A549 (cell line): ENCODE measurements at regions not wholly inside any gene's neighbourhood (a gene's known extent, or its start where the extent isn't known, plus 50 kb on each side); places are given as distances from the start of the nearest gene placed in this dataset.

Experiments used
- ATAC-seq, 2 experiments: fragments of 200-7000 bp in 1 of 2; fragments of >200 bp in 1 of 2; cut with Nextera tagmentation in 1 of 2; cut with Tn5 transposase in 1 of 2; 3 replicates each; pipeline versions ENCODE4 v1.8.0 to v1.9.1; 2018 to 2020; ENCODE audit warnings: mild to moderate bottlenecking in 1 of 2, moderate library complexity in 1 of 2
- CTCF ChIA-PET: fragments of 300-600 bp; sonication (Branson Sonifier 250); formaldehyde crosslinking; extraction: SDS; loops from one replicate; lab custom pipeline; 2021; ENCODE audit warnings: antibody characterized with exemption, inconsistent platforms; lab: Yijun Ruan, JAX
- POLR2A ChIA-PET: fragments of 350-600 bp; formaldehyde crosslinking; extraction: SDS; loops from one replicate; lab custom pipeline; 2021; ENCODE audit warnings: antibody characterized with exemption, inconsistent platforms; lab: Yijun Ruan, JAX
- DNase-seq, 2 experiments: peaks; one replicate each; pipeline versions ENCODE4 v3.0.0 to v3.0.0-alpha.2; 2011 to 2016; ENCODE audit warnings: low read depth in 1 of 2, low spot score in 1 of 2
- FAIRE-seq: peaks from 2 replicates; lab custom pipeline; 2011; peaks lifted over from hg19 to GRCh38; lab: Jason Lieb, UNC
- H3K27ac ChIP-seq, 2 experiments: fragments of >200 bp; sonication (Bioruptor Twin); formaldehyde crosslinking; 3 replicates each; pipeline ENCODE4 v1.5.1; 2016 to 2017
- H3K4me1 ChIP-seq: fragments of >200 bp; sonication (Bioruptor Twin); formaldehyde crosslinking; 3 replicates; pipeline ENCODE4 v1.6.1; 2016
- H3K4me2 ChIP-seq: fragments of >200 bp; sonication (Bioruptor Twin); formaldehyde crosslinking; 3 replicates; pipeline ENCODE4 v1.6.1; 2016
- H3K4me3 ChIP-seq: fragments of >200 bp; sonication (Bioruptor Twin); formaldehyde crosslinking; 3 replicates; pipeline ENCODE4 v1.5.1; 2016
- H3K9me3 ChIP-seq: fragments of >200 bp; sonication (Bioruptor Twin); formaldehyde crosslinking; 3 replicates; pipeline ENCODE4 v1.6.1; 2016
- BCL3 ChIP-seq: fragments of >200 bp; sonication (Bioruptor Twin); formaldehyde crosslinking; IDR thresholded peaks from 3 replicates; pipeline ENCODE4 v1.6.1; 2016
- BHLHE40 ChIP-seq: IDR thresholded peaks from 2 replicates; pipeline ENCODE4 v1.6.1; 2012; ENCODE audit warnings: low read depth, low read length, inconsistent platforms
- CBX2 ChIP-seq: fragments of 200-600 bp; sonication (generic); IDR thresholded peaks from 2 replicates; pipeline ENCODE4 v1.6.1; 2016; ENCODE audit warnings: low read depth, mild to moderate bottlenecking, borderline replicate concordance
- CHD2 ChIP-seq: fragments of 150-350 bp; IDR thresholded peaks from 2 replicates; pipeline ENCODE4 v1.6.1; 2014; ENCODE audit warnings: low read length; ENCODE audit not compliant: partially characterized antibody
- CHD4 ChIP-seq: fragments of 200-600 bp; sonication (generic); IDR thresholded peaks from 2 replicates; pipeline ENCODE4 v1.6.1; 2016; ENCODE audit warnings: antibody characterized with exemption, mild to moderate bottlenecking, borderline replicate concordance
- EHMT2 ChIP-seq: fragments of 200-600 bp; sonication (generic); IDR thresholded peaks from 2 replicates; pipeline ENCODE4 v1.6.1; 2016; ENCODE audit warnings: antibody characterized with exemption, low read depth, mild to moderate bottlenecking, moderate library complexity
- ELK1 ChIP-seq: fragments of 150-350 bp; IDR thresholded peaks from 2 replicates; pipeline ENCODE4 v1.6.1; 2014; ENCODE audit warnings: low read depth, mild to moderate bottlenecking, low read length
- ESRRA ChIP-seq: fragments of 150-350 bp; IDR thresholded peaks from 2 replicates; pipeline ENCODE4 v1.6.1; 2014; ENCODE audit warnings: mild to moderate bottlenecking, low read length, borderline replicate concordance
- FOSB ChIP-seq: fragments of 250-450 bp; sonication (Bioruptor Pico); IDR thresholded peaks from 2 replicates; pipeline ENCODE4 v1.5.0; 2020; ENCODE audit warnings: mild to moderate bottlenecking, moderate library complexity
- FOSL2 ChIP-seq, 2 experiments: fragments of 450-650 bp in 1 of 2; fragments of >200 bp in 1 of 2; sonication (Bioruptor Twin) in 1 of 2; formaldehyde crosslinking; IDR thresholded peaks; 2 replicates each; pipeline versions ENCODE4 v1.5.0 to v1.6.1; 2016 to 2020; ENCODE audit warnings: mild to moderate bottlenecking in 1 of 2, moderate library complexity in 1 of 2
- FOXS1 ChIP-seq: fragments of 250-450 bp; sonication (Bioruptor Pico); IDR thresholded peaks from 2 replicates; pipeline ENCODE4 v1.5.0; 2020; ENCODE audit warnings: mild to moderate bottlenecking, moderate library complexity
- HDAC2 ChIP-seq: fragments of 200-600 bp; sonication (generic); IDR thresholded peaks from 2 replicates; pipeline ENCODE4 v1.6.1; 2016
- HOXA7 ChIP-seq: fragments of 250-450 bp; sonication (Bioruptor Pico); IDR thresholded peaks from 2 replicates; pipeline ENCODE4 v1.5.0; 2020; ENCODE audit warnings: mild to moderate bottlenecking, moderate library complexity
- HOXB13 ChIP-seq: fragments of 250-450 bp; sonication (Bioruptor Pico); IDR thresholded peaks from 2 replicates; pipeline ENCODE4 v1.5.0; 2020; ENCODE audit warnings: low read depth, mild to moderate bottlenecking, moderate library complexity
- HOXB5 ChIP-seq: fragments of 250-450 bp; sonication (Bioruptor Pico); IDR thresholded peaks from 2 replicates; pipeline ENCODE4 v1.5.0; 2020; ENCODE audit warnings: mild to moderate bottlenecking, moderate library complexity
- KDM5A ChIP-seq: fragments of 200-600 bp; sonication (generic); IDR thresholded peaks from 2 replicates; pipeline ENCODE4 v1.6.1; 2016; ENCODE audit warnings: antibody characterized with exemption, mild to moderate bottlenecking
- MAFK ChIP-seq: fragments of 450-650 bp; IDR thresholded peaks from 2 replicates; pipeline ENCODE4 v1.6.1; 2014; ENCODE audit not compliant: partially characterized antibody
- NPAS2 ChIP-seq: fragments of 250-450 bp; sonication (Bioruptor Pico); IDR thresholded peaks from 2 replicates; pipeline ENCODE4 v1.8.0; 2022; ENCODE audit warnings: mild to moderate bottlenecking, moderate library complexity, borderline replicate concordance
- POLR2A ChIP-seq: IDR thresholded peaks from 2 replicates; pipeline ENCODE4 v1.6.1; 2012; ENCODE audit warnings: mild to moderate bottlenecking, low read length
- POLR2AphosphoS2 ChIP-seq: conservative IDR thresholded peaks from 2 replicates; pipeline ENCODE4 v1.6.1; 2012; ENCODE audit warnings: low read length, improper control_type of control experiment, inconsistent platforms
- RARB ChIP-seq: fragments of 250-450 bp; sonication (Bioruptor Pico); IDR thresholded peaks from 2 replicates; pipeline ENCODE4 v1.8.0; 2021; ENCODE audit warnings: mild to moderate bottlenecking, moderate library complexity
- SMC3 ChIP-seq: fragments of >200 bp; sonication (Bioruptor Twin); formaldehyde crosslinking; IDR thresholded peaks from 3 replicates; pipeline ENCODE4 v1.6.1; 2018; ENCODE audit warnings: inconsistent platforms
- SREBF2 ChIP-seq: fragments of 450-650 bp; IDR thresholded peaks from 2 replicates; pipeline ENCODE4 v1.6.1; 2014; ENCODE audit warnings: mild to moderate bottlenecking, moderate library complexity
- TFCP2L1 ChIP-seq: fragments of 250-450 bp; sonication (Bioruptor Pico); IDR thresholded peaks from 2 replicates; pipeline ENCODE4 v1.5.0; 2021; ENCODE audit warnings: mild to moderate bottlenecking
- TP53 ChIP-seq: fragments of 250-450 bp; sonication (Bioruptor Pico); IDR thresholded peaks from 2 replicates; pipeline ENCODE4 v1.5.0; 2021; ENCODE audit warnings: mild to moderate bottlenecking, moderate library complexity
- WGBS: methylation state at CpG from one replicate; pipeline ENCODE4 v1.1.6; 2017; ENCODE audit errors: missing lambda C conversion rate; 5-methylcytosine and 5-hydroxymethylcytosine counted together
- TF ChIP-seq, protein P1 (sequence below): fragments of >200 bp; sonication (Bioruptor Twin); formaldehyde crosslinking; IDR thresholded peaks from 3 replicates; pipeline ENCODE4 v1.5.1; 2016
- TF ChIP-seq, protein P2 (sequence below): fragments of >200 bp; sonication (Bioruptor Twin); formaldehyde crosslinking; IDR thresholded peaks from 2 replicates; pipeline ENCODE4 v1.6.1; 2016

GRCh38 chr10:116006508-116006907, 266.5 kb downstream of the GFRA1 start:
- DNase-seq: no peak
- no peak overlapping the region for H3K27ac ChIP-seq
- TF ChIP-seq NPAS2 (CRISPR knock-in tag): no peak
- TF ChIP-seq CHD4: no peak
- no peak for TF ChIP-seq CBX2
- no peak for TF ChIP-seq KDM5A
- no peak for TF ChIP-seq HOXA7
- TF ChIP-seq RARB (CRISPR knock-in tag): no peak
- no peak for TF ChIP-seq EHMT2
- TF ChIP-seq POLR2A: no peak
- TF ChIP-seq CHD2: no peak
- TF ChIP-seq BCL3: no peak
- TF ChIP-seq FOSB (CRISPR knock-in tag): no peak
- no peak for TF ChIP-seq FOXS1
- no peak for TF ChIP-seq POLR2AphosphoS2
- TF ChIP-seq TFCP2L1 (CRISPR knock-in tag): no peak
- TF ChIP-seq FOSL2 (IDR thresholded peaks at IDR 0.05): no peak
- no peak for TF ChIP-seq FOSL2 (CRISPR knock-in tag; IDR thresholded peaks at IDR 0.05)
- no peak for TF ChIP-seq TP53 (CRISPR knock-in tag)
- no peaks in the 10 kb centered on the region for H3K4me1 ChIP-seq
- no peaks in the 10 kb centered on the region for H3K9me3 ChIP-seq
- H3K4me2 ChIP-seq: no peak overlapping the region
- ChIA-PET CTCF (interaction anchor here (1.3 kb wide), 1 partner anchor 10 kb away, joined by 3 read pairs; no protein-coding TSS in a partner anchor), POLR2A (no interaction called here)
- H3K4me3 ChIP-seq: no peak overlapping the region
- no peak for ATAC-seq
- FAIRE-seq: no peak

DNA sequence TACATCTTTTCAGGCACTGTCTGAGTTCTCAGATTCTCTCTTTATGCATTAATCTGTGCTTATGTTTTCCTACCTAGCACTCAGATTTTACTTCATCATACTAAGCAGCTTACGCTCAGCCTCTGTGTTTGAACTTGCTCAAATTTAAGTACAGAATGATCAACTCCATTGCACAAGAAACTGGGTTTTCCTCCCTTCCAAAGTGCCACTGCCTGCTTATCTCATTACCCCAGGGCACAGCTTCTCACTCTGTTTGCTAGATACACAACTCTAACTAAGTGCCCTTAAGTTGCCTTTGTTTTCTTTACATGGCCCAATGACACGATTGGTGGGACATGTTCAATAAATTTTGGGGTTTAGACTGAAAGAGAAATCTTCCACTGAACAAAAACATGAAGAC, 267.7 kb downstream of the GFRA1 start:
- Histone ChIP-seq H3K4me3 (no peak overlapping the region), H3K9me3 (no peaks in the 10 kb centered on the region)
- POLR2A ChIA-PET: no interaction called here
- no peak for ATAC-seq
- WGBS: 48% methylated on average over 2 of the region's 2 CpGs
- no peak for TF ChIP-seq FOXS1
- TF ChIP-seq HOXB13 (CRISPR knock-in tag): no peak
- no peak for TF ChIP-seq CHD2
- TF ChIP-seq HDAC2: no peak
- no peak for TF ChIP-seq HOXB5
- TF ChIP-seq BHLHE40: no peak
- TF ChIP-seq, all 56 proteins: peak for 0
- Histone ChIP-seq H3K27ac (no peak overlapping the region), H3K4me1 (no peaks in the 10 kb centered on the region), H3K4me2 (no peak overlapping the region)
- CTCF ChIA-PET: interaction anchor here (1.1 kb wide), 1 partner anchor 11 kb away, joined by 3 read pairs; no protein-coding TSS in a partner anchor
- no peak for DNase-seq
- no peak for FAIRE-seq

DNA sequence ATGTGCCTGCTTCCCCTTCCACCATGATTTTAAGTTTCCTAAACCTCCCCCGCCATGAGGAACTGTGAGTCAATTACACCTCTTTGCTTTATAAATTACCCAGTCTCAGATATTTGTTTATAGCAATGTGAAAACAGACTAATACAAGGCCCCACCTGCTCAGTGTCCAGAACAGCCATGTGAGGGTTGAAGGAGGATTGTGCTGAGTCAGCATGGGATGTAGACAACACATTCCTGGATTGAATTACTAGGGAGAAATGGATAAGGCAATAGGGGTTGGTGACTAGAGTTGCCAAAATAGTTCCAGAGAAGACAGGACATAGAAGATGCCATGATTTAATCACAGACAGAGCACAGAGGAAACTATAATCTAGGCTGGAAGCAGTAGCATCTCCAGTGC, 270.3 kb downstream of the GFRA1 start:
- 86% methylated on average over 1 of the region's 1 CpG for WGBS
- no peaks in the 10 kb centered on the region for H3K4me1 ChIP-seq
- H3K27ac ChIP-seq: no peak overlapping the region
- no peaks in the 10 kb centered on the region for H3K9me3 ChIP-seq
- DNase-seq: no peak
- TF ChIP-seq MAFK (peak; percentile 96), FOSL2 (IDR thresholded peaks at IDR 0.05) (no peak), FOSL2 (CRISPR knock-in tag; IDR thresholded peaks at IDR 0.05) (no peak)
- TF ChIP-seq, all 56 proteins: peak for 1
- CTCF ChIA-PET: no interaction called here
- no peak for ATAC-seq
- no peak overlapping the region for H3K4me2 ChIP-seq
- POLR2A ChIA-PET: no interaction called here
- H3K4me3 ChIP-seq: no peak overlapping the region
- no peak for FAIRE-seq

GRCh38 chr10:116001976-116002375, 271.0 kb downstream of the GFRA1 start:
- POLR2A ChIA-PET: no interaction called here
- Histone ChIP-seq H3K4me1 (no peaks in the 10 kb centered on the region), H3K4me2 (no peak overlapping the region), H3K27ac (no peak overlapping the region), H3K4me3 (no peak overlapping the region), H3K9me3 (no peaks in the 10 kb centered on the region)
- ATAC-seq (no peak), FAIRE-seq (no peak), DNase-seq (no peak)
- TF ChIP-seq ELK1 (no peak), MAFK (no peak), SMC3 (no peak), BCL3 (no peak), HDAC2 (no peak), EHMT2 (no peak), TP53 (CRISPR knock-in tag) (no peak), ESRRA (no peak), SREBF2 (no peak), BHLHE40 (no peak)
- TF ChIP-seq, protein P1, sequence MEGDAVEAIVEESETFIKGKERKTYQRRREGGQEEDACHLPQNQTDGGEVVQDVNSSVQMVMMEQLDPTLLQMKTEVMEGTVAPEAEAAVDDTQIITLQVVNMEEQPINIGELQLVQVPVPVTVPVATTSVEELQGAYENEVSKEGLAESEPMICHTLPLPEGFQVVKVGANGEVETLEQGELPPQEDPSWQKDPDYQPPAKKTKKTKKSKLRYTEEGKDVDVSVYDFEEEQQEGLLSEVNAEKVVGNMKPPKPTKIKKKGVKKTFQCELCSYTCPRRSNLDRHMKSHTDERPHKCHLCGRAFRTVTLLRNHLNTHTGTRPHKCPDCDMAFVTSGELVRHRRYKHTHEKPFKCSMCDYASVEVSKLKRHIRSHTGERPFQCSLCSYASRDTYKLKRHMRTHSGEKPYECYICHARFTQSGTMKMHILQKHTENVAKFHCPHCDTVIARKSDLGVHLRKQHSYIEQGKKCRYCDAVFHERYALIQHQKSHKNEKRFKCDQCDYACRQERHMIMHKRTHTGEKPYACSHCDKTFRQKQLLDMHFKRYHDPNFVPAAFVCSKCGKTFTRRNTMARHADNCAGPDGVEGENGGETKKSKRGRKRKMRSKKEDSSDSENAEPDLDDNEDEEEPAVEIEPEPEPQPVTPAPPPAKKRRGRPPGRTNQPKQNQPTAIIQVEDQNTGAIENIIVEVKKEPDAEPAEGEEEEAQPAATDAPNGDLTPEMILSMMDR: no peak
- TF ChIP-seq, protein P2, sequence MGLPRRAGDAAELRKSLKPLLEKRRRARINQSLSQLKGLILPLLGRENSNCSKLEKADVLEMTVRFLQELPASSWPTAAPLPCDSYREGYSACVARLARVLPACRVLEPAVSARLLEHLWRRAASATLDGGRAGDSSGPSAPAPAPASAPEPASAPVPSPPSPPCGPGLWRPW: no peak
- 45% methylated on average over 4 of the region's 4 CpGs for WGBS
- CTCF ChIA-PET: no interaction called here
